GM12872 (cell line): ENCODE measurements at regions not wholly inside any gene's neighbourhood (a gene's known extent, or its start where the extent isn't known, plus 50 kb on each side); places are given as distances from the start of the nearest gene placed in this dataset.

ENCODE experiments used
- TF ChIP-seq, protein P1 (sequence below): IDR thresholded peaks from 3 replicates; pipeline ENCODE4 v1.5.1; 2011; ENCODE audit warnings: low read depth, mild to moderate bottlenecking, low read length, moderate library complexity; ENCODE audit not compliant: insufficient read depth

DNA sequence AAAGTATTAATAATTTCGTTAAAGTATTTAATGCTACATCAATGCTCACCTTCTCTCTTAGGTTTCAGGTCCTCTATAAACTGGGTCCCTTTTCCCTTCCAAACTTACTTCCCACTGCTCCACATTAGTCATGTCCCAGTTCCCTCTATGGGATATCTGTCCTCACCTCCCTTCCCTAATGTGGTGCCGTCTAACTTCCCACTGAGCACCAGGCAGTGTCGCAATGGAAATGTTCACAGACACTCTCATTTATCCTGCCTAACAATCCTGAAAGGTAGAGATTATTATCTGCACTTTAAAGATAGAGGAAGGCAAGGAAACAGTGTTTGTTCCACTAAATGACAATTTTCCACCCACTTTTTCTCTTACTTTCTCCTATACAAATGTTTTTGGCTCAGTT lies 329.7 kb downstream of the CWC27 start:
- TF ChIP-seq, protein P1, sequence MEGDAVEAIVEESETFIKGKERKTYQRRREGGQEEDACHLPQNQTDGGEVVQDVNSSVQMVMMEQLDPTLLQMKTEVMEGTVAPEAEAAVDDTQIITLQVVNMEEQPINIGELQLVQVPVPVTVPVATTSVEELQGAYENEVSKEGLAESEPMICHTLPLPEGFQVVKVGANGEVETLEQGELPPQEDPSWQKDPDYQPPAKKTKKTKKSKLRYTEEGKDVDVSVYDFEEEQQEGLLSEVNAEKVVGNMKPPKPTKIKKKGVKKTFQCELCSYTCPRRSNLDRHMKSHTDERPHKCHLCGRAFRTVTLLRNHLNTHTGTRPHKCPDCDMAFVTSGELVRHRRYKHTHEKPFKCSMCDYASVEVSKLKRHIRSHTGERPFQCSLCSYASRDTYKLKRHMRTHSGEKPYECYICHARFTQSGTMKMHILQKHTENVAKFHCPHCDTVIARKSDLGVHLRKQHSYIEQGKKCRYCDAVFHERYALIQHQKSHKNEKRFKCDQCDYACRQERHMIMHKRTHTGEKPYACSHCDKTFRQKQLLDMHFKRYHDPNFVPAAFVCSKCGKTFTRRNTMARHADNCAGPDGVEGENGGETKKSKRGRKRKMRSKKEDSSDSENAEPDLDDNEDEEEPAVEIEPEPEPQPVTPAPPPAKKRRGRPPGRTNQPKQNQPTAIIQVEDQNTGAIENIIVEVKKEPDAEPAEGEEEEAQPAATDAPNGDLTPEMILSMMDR: no peak
